Ishikawa (cell line): ENCODE measurements at regions not wholly inside any gene's neighbourhood (a gene's known extent, or its start where the extent isn't known, plus 50 kb on each side); places are given as distances from the start of the nearest gene placed in this dataset.

Source experiments
- CEBPB ChIP-seq: IDR thresholded peaks from 2 replicates; pipeline ENCODE4 v1.6.1; 2012
- CREB1 ChIP-seq: IDR thresholded peaks from 2 replicates; pipeline ENCODE4 v1.6.1; 2012; ENCODE audit warnings: low read depth
- EP300 ChIP-seq: IDR thresholded peaks from 2 replicates; pipeline ENCODE4 v1.6.1; 2012; ENCODE audit warnings: borderline replicate concordance
- NFIC ChIP-seq: IDR thresholded peaks from 2 replicates; pipeline ENCODE4 v1.6.1; 2012
- TAF1 ChIP-seq: IDR thresholded peaks from 2 replicates; pipeline ENCODE4 v1.6.1; 2012; ENCODE audit warnings: low read depth, mild to moderate bottlenecking
- TCF12 ChIP-seq: IDR thresholded peaks from 2 replicates; pipeline ENCODE4 v1.6.1; 2012; ENCODE audit warnings: low read depth
- TEAD4 ChIP-seq: IDR thresholded peaks from 2 replicates; pipeline ENCODE4 v1.6.1; 2012
- TF ChIP-seq, protein P1 (sequence below): IDR thresholded peaks from 2 replicates; pipeline ENCODE4 v1.6.1; 2012; ENCODE audit warnings: low read depth, mild to moderate bottlenecking

DNA sequence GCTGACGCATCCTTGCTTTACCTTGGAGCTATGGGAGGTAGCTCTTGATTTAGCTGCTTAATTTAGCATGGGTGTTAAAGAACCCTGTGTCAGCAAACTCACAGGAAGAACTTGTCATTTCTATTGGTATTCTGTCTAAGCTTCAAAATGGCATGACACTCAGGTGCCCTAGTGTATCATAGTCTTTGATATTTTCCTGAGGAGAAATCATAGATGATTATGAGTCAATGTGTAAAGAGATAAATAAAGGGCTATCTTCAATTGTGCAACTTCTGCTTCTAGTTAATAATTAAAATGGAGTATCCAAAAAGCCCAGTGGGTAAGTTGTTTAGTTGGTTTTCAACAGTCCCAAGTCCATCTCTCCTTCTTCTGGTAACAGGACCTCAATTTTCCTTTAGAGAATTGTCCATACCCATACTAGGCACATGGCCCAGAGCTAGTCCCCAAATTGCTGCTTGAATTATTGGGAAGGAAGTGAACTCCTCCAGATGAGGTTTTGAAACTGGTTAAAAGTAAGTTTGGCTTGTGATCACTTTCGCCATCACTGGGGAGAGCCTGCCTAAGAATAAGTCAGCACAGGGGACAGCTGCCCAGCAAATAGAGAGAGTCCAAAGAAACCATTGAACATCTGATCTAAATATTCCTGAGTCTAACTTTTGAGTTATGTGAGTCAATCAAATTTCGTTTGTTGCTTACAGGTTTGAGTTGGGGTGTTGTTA lies 169.0 kb upstream of the PHYHIPL start:
- no peak for TF ChIP-seq CREB1
- TF ChIP-seq NFIC = no peak
- no peak for TF ChIP-seq EP300
- TF ChIP-seq, protein P1, sequence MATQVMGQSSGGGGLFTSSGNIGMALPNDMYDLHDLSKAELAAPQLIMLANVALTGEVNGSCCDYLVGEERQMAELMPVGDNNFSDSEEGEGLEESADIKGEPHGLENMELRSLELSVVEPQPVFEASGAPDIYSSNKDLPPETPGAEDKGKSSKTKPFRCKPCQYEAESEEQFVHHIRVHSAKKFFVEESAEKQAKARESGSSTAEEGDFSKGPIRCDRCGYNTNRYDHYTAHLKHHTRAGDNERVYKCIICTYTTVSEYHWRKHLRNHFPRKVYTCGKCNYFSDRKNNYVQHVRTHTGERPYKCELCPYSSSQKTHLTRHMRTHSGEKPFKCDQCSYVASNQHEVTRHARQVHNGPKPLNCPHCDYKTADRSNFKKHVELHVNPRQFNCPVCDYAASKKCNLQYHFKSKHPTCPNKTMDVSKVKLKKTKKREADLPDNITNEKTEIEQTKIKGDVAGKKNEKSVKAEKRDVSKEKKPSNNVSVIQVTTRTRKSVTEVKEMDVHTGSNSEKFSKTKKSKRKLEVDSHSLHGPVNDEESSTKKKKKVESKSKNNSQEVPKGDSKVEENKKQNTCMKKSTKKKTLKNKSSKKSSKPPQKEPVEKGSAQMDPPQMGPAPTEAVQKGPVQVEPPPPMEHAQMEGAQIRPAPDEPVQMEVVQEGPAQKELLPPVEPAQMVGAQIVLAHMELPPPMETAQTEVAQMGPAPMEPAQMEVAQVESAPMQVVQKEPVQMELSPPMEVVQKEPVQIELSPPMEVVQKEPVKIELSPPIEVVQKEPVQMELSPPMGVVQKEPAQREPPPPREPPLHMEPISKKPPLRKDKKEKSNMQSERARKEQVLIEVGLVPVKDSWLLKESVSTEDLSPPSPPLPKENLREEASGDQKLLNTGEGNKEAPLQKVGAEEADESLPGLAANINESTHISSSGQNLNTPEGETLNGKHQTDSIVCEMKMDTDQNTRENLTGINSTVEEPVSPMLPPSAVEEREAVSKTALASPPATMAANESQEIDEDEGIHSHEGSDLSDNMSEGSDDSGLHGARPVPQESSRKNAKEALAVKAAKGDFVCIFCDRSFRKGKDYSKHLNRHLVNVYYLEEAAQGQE = no peak
- no peak for TF ChIP-seq TEAD4
- no peak for TF ChIP-seq TAF1
- no peak for TF ChIP-seq TCF12
- TF ChIP-seq CEBPB = no peak
